Heart right ventricle (tissue), 16 donors: ENCODE measurements at regions not wholly inside any gene's neighbourhood (a gene's known extent, or its start where the extent isn't known, plus 50 kb on each side); places are given as distances from the start of the nearest gene placed in this dataset.

Experiments used
- ATAC-seq, 8 donors: fragments of 200-7000 bp; cut with Tn5 transposase; one replicate each; pipeline ENCODE4 v1.9.1; 2020; ENCODE audit warnings: mild to moderate bottlenecking in 8 of 8, moderate library complexity in 8 of 8, moderate number of reproducible peaks in 1 of 8
- DNase-seq, 2 donors: peaks; one replicate each; pipeline ENCODE4 v3.0.0-alpha.2; 2020
- H3K27ac ChIP-seq, 10 donors: fragments of 200-600 bp; sonication (generic) in 2 of 10; one replicate each; pipeline versions ENCODE4 v1.5.0 to v1.8.0; 2020 to 2022; ENCODE audit warnings: mild to moderate bottlenecking in 3 of 10
- H3K27me3 ChIP-seq, 7 donors: fragments of 200-600 bp; one replicate each; pipeline ENCODE4 v1.8.0; 2021 to 2022; ENCODE audit warnings: mild to moderate bottlenecking in 2 of 7
- H3K36me3 ChIP-seq, 9 donors: fragments of 200-600 bp; sonication (generic) in 1 of 9; one replicate each; pipeline versions ENCODE4 v1.5.0 to v1.8.0; 2020 to 2022; ENCODE audit warnings: mild to moderate bottlenecking in 2 of 9
- H3K4me1 ChIP-seq, 9 donors: fragments of 200-600 bp; sonication (generic) in 1 of 9; one replicate each; pipeline versions ENCODE4 v1.5.0 to v1.8.0; 2020 to 2022; ENCODE audit warnings: mild to moderate bottlenecking in 4 of 9
- H3K4me3 ChIP-seq, 10 donors: fragments of 200-600 bp; sonication (generic) in 2 of 10; one replicate each; pipeline versions ENCODE4 v1.5.0 to v1.8.0; 2020 to 2022; ENCODE audit warnings: mild to moderate bottlenecking in 7 of 10, moderate library complexity in 2 of 10
- H3K9me3 ChIP-seq, 11 donors: fragments of 200-600 bp in 10 of 11; sonication (generic) in 2 of 11; one replicate each; pipeline versions ENCODE4 v1.5.0 to v1.8.0; 2013 to 2022; ENCODE audit warnings: mild to moderate bottlenecking in 2 of 11, control low read depth in 1 of 11, moderate library complexity in 1 of 11
- CTCF ChIP-seq, 9 donors: fragments of 200-600 bp; sonication (generic) in 2 of 9; IDR thresholded peaks; one replicate each; pipeline versions ENCODE4 v1.5.0 to v1.8.0; 2021 to 2022; ENCODE audit warnings: antibody characterized with exemption in 9 of 9, mild to moderate bottlenecking in 5 of 9, moderate library complexity in 1 of 9
- whole genome bisulfite sequencing, 2 donors: extraction: QIAGEN DNeasy Blood & Tissue Kit; methylation state at CpG; one replicate each; pipeline ENCODE4 v1.1.7; 2013; ENCODE audit warnings: inconsistent platforms in 1 of 2; 5-methylcytosine and 5-hydroxymethylcytosine counted together
- intact Hi-C, 10 donors: fragments of 100-400 bp; cut with DNase I; formaldehyde crosslinking; loops; one replicate each; pipeline versions ENCODE4 v1.11.1 to v1.14.2; 2022
- donor health status: Arrhythmogenic right ventricular cardiomyopathy.
- donor health status: ischemic (EF 13 %, LVEDD 7.1; RV severe dilation, severe dysfunction).
- donor health status: healthy with polysubstance abuse.
- donor health status: DM: no; HTN: yes; CAD: no.
- donor health status: DM: no; HTN: no; CAD: no.
- donor health status: ischemic (EF 25% LVEDD 6.9; RV normal size, moderate dysfunction).
- donor health status: ischemic (EF 25% LVEDD 5.7; RV mildly dilated, moderate dysfunction).
- donor health status: healthy.
- donor health status: DM: yes; HTN: yes; CAD: no.
- donor health status: Ischemic cardiomyopathy.
- donor health status: ischemic (EF 35%, LVEDD 5.7; RV mildly dilated, moderate dysfunction).
- donor health status: nonischemic (EF 11% LVEDD 7.7; RV severe dilation, severe dysfunction).
- donor health status: DM: yes; HTN: yes; CAD: no.
- donor health status: PGD.
- donor health status: ischemic (EF 29% LVEDD 5.4; RV normal size, mild dysfunction).
- donor health status: nonischemic (EF 23%, LVEDD 6.1; RV moderate dilation, normal function).

- Histone ChIP-seq H3K4me1 (peaks cover 6 to 41% (median 27%) of the 10 kb centered on the region in 9 donors), H3K27me3 (peaks cover 0 to 3% (median 0%) of the 10 kb centered on the region in 7 donors), H3K27ac (peak overlapping the region in 7 of 10 donors; percentile 28 to 80 (median 68)), H3K4me3 (no peak overlapping the region), H3K9me3 (no peaks in the 10 kb centered on the region), H3K36me3 (no peaks in the 10 kb centered on the region)
- 35 to 51% methylated on average over 12 of the region's 12 CpGs for WGBS, 2 donors
- peak; percentile 44 to 82 (median 76) for ATAC-seq
- peak; percentile 41 to 53 for DNase-seq
- intact Hi-C loops: no loop called here
- TF ChIP-seq CTCF (IDR thresholded peaks at IDR 0.05): no peak
Observed at GRCh38 chr2:120596990-120597594, 138.6 kb upstream of the GLI2 start.

GRCh38 chr2:120597595-120598193 lies 138.0 kb upstream of the GLI2 start:
- Histone ChIP-seq H3K27ac (peak overlapping the region in 6 of 10 donors; percentile 28 to 80 (median 70)), H3K9me3 (no peaks in the 10 kb centered on the region), H3K27me3 (peaks cover 0 to 3% (median 0%) of the 10 kb centered on the region in 7 donors), H3K4me3 (no peak overlapping the region), H3K4me1 (peaks cover 6 to 41% (median 27%) of the 10 kb centered on the region in 9 donors), H3K36me3 (no peaks in the 10 kb centered on the region)
- WGBS, 2 donors: 87 to 88% methylated on average over 19 of the region's 19 CpGs
- DNase-seq (no peak), ATAC-seq (peak in 1 of 8 donors; percentile 14)
- TF ChIP-seq CTCF (IDR thresholded peaks at IDR 0.05): no peak
- intact Hi-C loops: no loop called here

- peak overlapping the region in 1 of 10 donors; percentile 80 for H3K27ac ChIP-seq
- peaks cover 0 to 6% (median 0%) of the 10 kb centered on the region in 7 donors for H3K27me3 ChIP-seq
- no peaks in the 10 kb centered on the region for H3K9me3 ChIP-seq
- H3K4me3 ChIP-seq: no peak overlapping the region
- peaks cover 6 to 41% (median 27%) of the 10 kb centered on the region in 9 donors for H3K4me1 ChIP-seq
- intact Hi-C loops: no loop called here
- no peaks in the 10 kb centered on the region for H3K36me3 ChIP-seq
- no peak for TF ChIP-seq CTCF (IDR thresholded peaks at IDR 0.05)
- DNase-seq (no peak), ATAC-seq (no peak)
- 97% methylated on average over 5 of the region's 5 CpGs for WGBS, 2 donors
Observed at GRCh38 chr2:120598416-120598815, 137.3 kb upstream of the GLI2 start.

GRCh38 chr2:120599072-120599471 lies 136.6 kb upstream of the GLI2 start:
- Histone ChIP-seq H3K27ac (no peak overlapping the region), H3K36me3 (no peaks in the 10 kb centered on the region), H3K27me3 (peaks cover 0 to 6% (median 0%) of the 10 kb centered on the region in 7 donors), H3K4me1 (peaks cover 6 to 41% (median 27%) of the 10 kb centered on the region in 9 donors), H3K4me3 (no peak overlapping the region), H3K9me3 (no peaks in the 10 kb centered on the region)
- no peak for TF ChIP-seq CTCF (IDR thresholded peaks at IDR 0.05)
- 88 to 89% methylated on average over 7 of the region's 7 CpGs for WGBS, 2 donors
- intact Hi-C loops: no loop called here
- ATAC-seq: no peak
- no peak for DNase-seq
